IMR-90 (cell line): ENCODE measurements at regions not wholly inside any gene's neighbourhood (a gene's known extent, or its start where the extent isn't known, plus 50 kb on each side); places are given as distances from the start of the nearest gene placed in this dataset.

ENCODE experiments used
- ATAC-seq: fragments of 200-7000 bp; cut with Tn5 transposase; 2 replicates; pipeline ENCODE4 v1.9.1; 2020; ENCODE audit warnings: low read depth, mild to moderate bottlenecking, moderate library complexity
- BruUV-seq: library from RNA; stranded (reverse); fragments of 400-500 nt; replicated peaks from 2 replicates; lab custom pipeline; 2021; lab: Mats Ljungman, UMichigan
- CTCF ChIA-PET: fragments of 300-600 bp; formaldehyde crosslinking; extraction: SDS; loops from one replicate; lab custom pipeline; 2021; ENCODE audit warnings: antibody characterized with exemption; lab: Yijun Ruan, JAX
- POLR2A ChIA-PET: fragments of 300-600 bp; sonication (Branson Sonifier 250); formaldehyde crosslinking; loops from one replicate; lab custom pipeline; 2022; ENCODE audit warnings: antibody characterized with exemption; ENCODE audit not compliant: unreplicated experiment; lab: Charles Lee
- DNase-seq: peaks from one replicate; pipeline ENCODE4 v3.0.0; 2013
- H2AFZ ChIP-seq: replicated peaks from 2 replicates; pipeline ENCODE3; 2013; ENCODE audit warnings: low read length, mild to moderate bottlenecking; ENCODE audit not compliant: poor library complexity
- H2AK5ac ChIP-seq: 2 replicates; pipeline ENCODE4 v1.6.1; 2013; ENCODE audit warnings: low read depth, low read length, inconsistent platforms
- H2AK9ac ChIP-seq: replicated peaks from 2 replicates; pipeline ENCODE3; 2013; ENCODE audit warnings: mild to moderate bottlenecking, low read depth, low read length, moderate library complexity; ENCODE audit not compliant: poor library complexity
- H2BK120ac ChIP-seq: 2 replicates; pipeline ENCODE4 v1.6.1; 2013; ENCODE audit warnings: low read depth, low read length, inconsistent platforms
- H2BK15ac ChIP-seq: 3 replicates; pipeline ENCODE4 v1.6.1; 2013; ENCODE audit warnings: low read depth, low read length, inconsistent platforms
- H2BK20ac ChIP-seq: 2 replicates; pipeline ENCODE4 v1.6.1; 2013; ENCODE audit warnings: low read depth, mild to moderate bottlenecking, inconsistent platforms, low read length, moderate library complexity
- H2BK5ac ChIP-seq: 2 replicates; pipeline ENCODE4 v1.6.1; 2013; ENCODE audit warnings: mild to moderate bottlenecking, low read depth, low read length, inconsistent platforms; ENCODE audit not compliant: poor library complexity, severe bottlenecking
- H3K14ac ChIP-seq: replicated peaks from 2 replicates; pipeline ENCODE4 v1.6.1; 2013; ENCODE audit warnings: low read depth, low read length, inconsistent platforms
- H3K18ac ChIP-seq: 2 replicates; pipeline ENCODE4 v1.6.1; 2013; ENCODE audit warnings: low read depth, low read length, control low read depth
- H3K23ac ChIP-seq: 2 replicates; pipeline ENCODE4 v1.6.1; 2013; ENCODE audit warnings: low read depth, low read length, inconsistent platforms
- H3K27ac ChIP-seq: 2 replicates; pipeline ENCODE4 v1.5.1; 2013; ENCODE audit warnings: mild to moderate bottlenecking, control low read depth, low read length; ENCODE audit not compliant: insufficient read depth
- H3K27me3 ChIP-seq: 2 replicates; pipeline ENCODE4 v1.6.1; 2013; ENCODE audit warnings: low read length; ENCODE audit not compliant: control insufficient read depth, insufficient read depth
- H3K36me3 ChIP-seq: 2 replicates; pipeline ENCODE4 v1.6.1; 2013; ENCODE audit warnings: low read length, mixed read lengths; ENCODE audit not compliant: control insufficient read depth, insufficient read depth
- H3K4ac ChIP-seq: 2 replicates; pipeline ENCODE4 v1.6.1; 2013; ENCODE audit warnings: low read depth, low read length, inconsistent platforms
- H3K4me1 ChIP-seq: 2 replicates; pipeline ENCODE4 v1.6.1; 2013; ENCODE audit warnings: low read length, mixed read lengths; ENCODE audit not compliant: control insufficient read depth, insufficient read depth
- H3K4me2 ChIP-seq: 2 replicates; pipeline ENCODE4 v1.6.1; 2013; ENCODE audit warnings: low read depth, mild to moderate bottlenecking, control low read depth, low read length, moderate library complexity
- H3K4me3 ChIP-seq: 2 replicates; pipeline ENCODE4 v1.5.1; 2013; ENCODE audit warnings: low read depth, mild to moderate bottlenecking, control low read depth, low read length, moderate library complexity; ENCODE audit not compliant: insufficient read depth
- H3K56ac ChIP-seq: 2 replicates; pipeline ENCODE4 v1.6.1; 2013; ENCODE audit warnings: low read length, inconsistent platforms; ENCODE audit not compliant: insufficient read depth; ENCODE audit errors: extremely low read depth
- H3K79me1 ChIP-seq, 2 experiments: 2 replicates each; pipeline ENCODE4 v1.6.1; 2013; ENCODE audit warnings: low read length in 2 of 2, inconsistent platforms in 1 of 2, low read depth in 1 of 2
- H3K9ac ChIP-seq: 2 replicates; pipeline ENCODE4 v1.6.1; 2013; ENCODE audit warnings: low read depth, low read length, control low read depth
- H3K9me1 ChIP-seq: 2 replicates; pipeline ENCODE4 v1.6.1; 2013; ENCODE audit warnings: low read length, inconsistent platforms; ENCODE audit not compliant: insufficient read depth
- H3K9me3 ChIP-seq: 2 replicates; pipeline ENCODE4 v1.6.1; 2013; ENCODE audit warnings: low read length; ENCODE audit not compliant: control insufficient read depth, insufficient read depth
- H4K20me1 ChIP-seq: 2 replicates; pipeline ENCODE4 v1.6.1; 2013; ENCODE audit warnings: low read length, inconsistent platforms; ENCODE audit not compliant: insufficient read depth
- H4K5ac ChIP-seq: 2 replicates; pipeline ENCODE4 v1.6.1; 2013; ENCODE audit warnings: mild to moderate bottlenecking, low read depth, low read length, control low read depth
- H4K8ac ChIP-seq, 2 experiments: 2 replicates each; pipeline ENCODE4 v1.6.1; 2013; ENCODE audit warnings: low read depth in 2 of 2, low read length in 2 of 2, control low read depth in 1 of 2, inconsistent platforms in 1 of 2
- H4K91ac ChIP-seq: 2 replicates; pipeline ENCODE4 v1.6.1; 2013; ENCODE audit warnings: low read depth, low read length, inconsistent platforms; ENCODE audit not compliant: insufficient read depth
- CEBPB ChIP-seq: IDR thresholded peaks from 2 replicates; pipeline ENCODE4 v1.6.1; 2012; ENCODE audit warnings: low read depth, low read length, improper control_type of control experiment
- CHD1 ChIP-seq: IDR thresholded peaks from 2 replicates; pipeline ENCODE4 v1.6.1; 2012; ENCODE audit warnings: low read depth, low read length, improper control_type of control experiment
- FOS ChIP-seq: fragments of 150-350 bp; IDR thresholded peaks from 2 replicates; pipeline ENCODE4 v1.6.1; 2016; ENCODE audit warnings: low read depth, low read length
- MAFK ChIP-seq: IDR thresholded peaks from 2 replicates; pipeline ENCODE4 v1.6.1; 2012; ENCODE audit warnings: low read depth, low read length, improper control_type of control experiment
- MAZ ChIP-seq: IDR thresholded peaks from 2 replicates; pipeline ENCODE4 v1.6.1; 2012; ENCODE audit warnings: low read depth, mild to moderate bottlenecking, low read length, improper control_type of control experiment, moderate library complexity, borderline replicate concordance
- MXI1 ChIP-seq: IDR thresholded peaks from 2 replicates; pipeline ENCODE4 v1.6.1; 2012; ENCODE audit warnings: low read depth, mild to moderate bottlenecking, low read length, moderate library complexity, borderline replicate concordance
- NFE2L2 ChIP-seq: fragments of 150-350 bp; IDR thresholded peaks from 2 replicates; pipeline ENCODE4 v1.6.1; 2016; ENCODE audit warnings: low read depth, mild to moderate bottlenecking, low read length
- POLR2A ChIP-seq: IDR thresholded peaks from 2 replicates; pipeline ENCODE4 v1.6.1; 2012; ENCODE audit warnings: mild to moderate bottlenecking, low read depth, low read length
- RAD21 ChIP-seq: IDR thresholded peaks from 2 replicates; pipeline ENCODE4 v1.6.1; 2012; ENCODE audit warnings: low read length, improper control_type of control experiment
- RCOR1 ChIP-seq: IDR thresholded peaks from 2 replicates; pipeline ENCODE4 v1.6.1; 2012; ENCODE audit warnings: mild to moderate bottlenecking, low read length, improper control_type of control experiment; ENCODE audit not compliant: insufficient replicate concordance
- RFX5 ChIP-seq: IDR thresholded peaks from 2 replicates; pipeline ENCODE4 v1.8.0; 2012; ENCODE audit warnings: low read depth, mild to moderate bottlenecking, low read length, moderate library complexity
- SMC3 ChIP-seq: fragments of 150-350 bp; IDR thresholded peaks from 2 replicates; pipeline ENCODE4 v1.6.1; 2016; ENCODE audit warnings: low read depth, mild to moderate bottlenecking, antibody characterized with exemption, low read length, moderate library complexity
- WGBS, 2 experiments: methylation state at CpG; one replicate each; pipeline versions ENCODE4 v1.1.5 to v1.1.7; 2013; ENCODE audit warnings: missing lambda C conversion rate in 2 of 2; ENCODE audit not compliant: insufficient read length in 1 of 2; ENCODE audit errors: extremely low coverage in 2 of 2; 5-methylcytosine and 5-hydroxymethylcytosine counted together
- dilution Hi-C: fragments of 300-500 bp; cut with HindIII; formaldehyde crosslinking; loops from one replicate; pipeline ENCODE4 v1.14.3; 2018; ENCODE audit warnings: low sequenced_read_pairs; ENCODE audit not compliant: unreplicated experiment
- in situ Hi-C: fragments of 300-500 bp; cut with MboI; formaldehyde crosslinking; loops from 3 replicates; pipeline ENCODE4 v1.14.3; 2019; ENCODE audit warnings: low sequenced_read_pairs, inconsistent platforms, mixed read lengths
- intact Hi-C: fragments of 100-400 bp; cut with micrococcal nuclease; formaldehyde crosslinking; loops from 2 replicates; pipeline ENCODE4 v1.10.0; 2022
- TF ChIP-seq, protein P1 (sequence below): fragments of 150-350 bp; IDR thresholded peaks from 2 replicates; pipeline ENCODE4 v1.6.1; 2016; ENCODE audit warnings: low read depth, mild to moderate bottlenecking, low read length, moderate library complexity, borderline replicate concordance
- TF ChIP-seq, protein P2 (sequence below): conservative IDR thresholded peaks from 2 replicates; pipeline ENCODE4 v1.5.1; 2012; ENCODE audit warnings: mild to moderate bottlenecking, low read depth, low read length, improper control_type of control experiment
- TF ChIP-seq, protein P3 (sequence below): fragments of 150-350 bp; IDR thresholded peaks from 2 replicates; pipeline ENCODE4 v1.6.1; 2017; ENCODE audit warnings: mild to moderate bottlenecking, antibody characterized with exemption, low read length, low read depth

DNA sequence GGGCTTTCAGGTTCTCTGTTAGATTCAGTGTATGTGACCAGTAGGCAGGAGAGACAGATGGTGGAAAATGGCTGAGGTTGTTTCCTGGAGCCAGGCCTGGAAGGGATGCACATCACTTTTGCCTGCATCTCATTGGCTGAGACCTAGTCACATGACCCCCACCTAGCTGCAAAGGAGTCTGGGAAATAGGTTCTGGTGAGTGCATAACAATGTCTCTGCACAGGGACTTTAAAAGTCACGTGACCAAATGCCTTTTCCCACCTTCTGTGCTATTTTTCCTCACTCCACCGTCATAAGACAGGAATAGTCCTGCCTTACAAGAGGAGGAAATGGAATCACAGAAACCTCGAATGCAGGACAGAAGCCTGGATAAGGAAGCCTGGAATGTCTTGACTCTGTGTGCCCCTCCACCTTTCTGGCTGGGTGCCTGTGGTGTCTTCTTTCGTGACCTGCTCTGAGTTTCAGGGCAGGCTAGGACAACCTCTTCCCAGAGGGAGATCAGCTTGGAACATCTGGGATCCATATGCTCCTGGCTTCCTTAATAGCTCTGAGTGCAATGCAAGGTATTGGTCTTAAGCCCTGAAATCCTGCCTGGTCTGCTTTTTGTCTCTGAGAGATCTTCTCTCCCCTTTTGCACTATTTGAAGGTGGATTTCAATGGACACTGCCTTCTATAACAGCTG, 139.9 kb upstream of the ZNF438 start:
- H3K79me1 ChIP-seq: no peaks in the 10 kb centered on the region
- no peak overlapping the region for H4K91ac ChIP-seq
- intact Hi-C loops (no loop called here), in situ Hi-C loops (no loop called here), dilution Hi-C loops (no loop called here)
- peaks cover 10% of the 10 kb centered on the region for H3K9me3 ChIP-seq
- no peak overlapping the region for H2BK120ac ChIP-seq
- H4K8ac ChIP-seq: no peak overlapping the region
- H3K4me1 ChIP-seq: peaks cover 2% of the 10 kb centered on the region; the same call in 1 of the 2 replicates
- no peak overlapping the region for H3K4me2 ChIP-seq
- no peaks in the 10 kb centered on the region for H3K36me3 ChIP-seq
- no peaks in the 10 kb centered on the region for H3K9me1 ChIP-seq
- no peak overlapping the region for H2BK15ac ChIP-seq
- H3K27me3 ChIP-seq: no peaks in the 10 kb centered on the region
- no peak overlapping the region for H4K5ac ChIP-seq
- no peaks in the 10 kb centered on the region for H4K20me1 ChIP-seq
- H3K14ac ChIP-seq: no peak overlapping the region
- no peak for TF ChIP-seq MAFK
- no peak for TF ChIP-seq RFX5
- no peak for TF ChIP-seq FOS
- TF ChIP-seq MAZ: no peak
- no peak for TF ChIP-seq POLR2A
- TF ChIP-seq RAD21: no peak
- no peak for TF ChIP-seq CEBPB
- TF ChIP-seq, protein P1, sequence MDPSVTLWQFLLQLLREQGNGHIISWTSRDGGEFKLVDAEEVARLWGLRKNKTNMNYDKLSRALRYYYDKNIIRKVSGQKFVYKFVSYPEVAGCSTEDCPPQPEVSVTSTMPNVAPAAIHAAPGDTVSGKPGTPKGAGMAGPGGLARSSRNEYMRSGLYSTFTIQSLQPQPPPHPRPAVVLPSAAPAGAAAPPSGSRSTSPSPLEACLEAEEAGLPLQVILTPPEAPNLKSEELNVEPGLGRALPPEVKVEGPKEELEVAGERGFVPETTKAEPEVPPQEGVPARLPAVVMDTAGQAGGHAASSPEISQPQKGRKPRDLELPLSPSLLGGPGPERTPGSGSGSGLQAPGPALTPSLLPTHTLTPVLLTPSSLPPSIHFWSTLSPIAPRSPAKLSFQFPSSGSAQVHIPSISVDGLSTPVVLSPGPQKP: no peak
- no peak for TF ChIP-seq RCOR1
- TF ChIP-seq, protein P2, sequence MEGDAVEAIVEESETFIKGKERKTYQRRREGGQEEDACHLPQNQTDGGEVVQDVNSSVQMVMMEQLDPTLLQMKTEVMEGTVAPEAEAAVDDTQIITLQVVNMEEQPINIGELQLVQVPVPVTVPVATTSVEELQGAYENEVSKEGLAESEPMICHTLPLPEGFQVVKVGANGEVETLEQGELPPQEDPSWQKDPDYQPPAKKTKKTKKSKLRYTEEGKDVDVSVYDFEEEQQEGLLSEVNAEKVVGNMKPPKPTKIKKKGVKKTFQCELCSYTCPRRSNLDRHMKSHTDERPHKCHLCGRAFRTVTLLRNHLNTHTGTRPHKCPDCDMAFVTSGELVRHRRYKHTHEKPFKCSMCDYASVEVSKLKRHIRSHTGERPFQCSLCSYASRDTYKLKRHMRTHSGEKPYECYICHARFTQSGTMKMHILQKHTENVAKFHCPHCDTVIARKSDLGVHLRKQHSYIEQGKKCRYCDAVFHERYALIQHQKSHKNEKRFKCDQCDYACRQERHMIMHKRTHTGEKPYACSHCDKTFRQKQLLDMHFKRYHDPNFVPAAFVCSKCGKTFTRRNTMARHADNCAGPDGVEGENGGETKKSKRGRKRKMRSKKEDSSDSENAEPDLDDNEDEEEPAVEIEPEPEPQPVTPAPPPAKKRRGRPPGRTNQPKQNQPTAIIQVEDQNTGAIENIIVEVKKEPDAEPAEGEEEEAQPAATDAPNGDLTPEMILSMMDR: no peak
- no peak for TF ChIP-seq MXI1
- TF ChIP-seq SMC3: no peak
- TF ChIP-seq CHD1: no peak
- no peak for TF ChIP-seq NFE2L2
- TF ChIP-seq, protein P3, sequence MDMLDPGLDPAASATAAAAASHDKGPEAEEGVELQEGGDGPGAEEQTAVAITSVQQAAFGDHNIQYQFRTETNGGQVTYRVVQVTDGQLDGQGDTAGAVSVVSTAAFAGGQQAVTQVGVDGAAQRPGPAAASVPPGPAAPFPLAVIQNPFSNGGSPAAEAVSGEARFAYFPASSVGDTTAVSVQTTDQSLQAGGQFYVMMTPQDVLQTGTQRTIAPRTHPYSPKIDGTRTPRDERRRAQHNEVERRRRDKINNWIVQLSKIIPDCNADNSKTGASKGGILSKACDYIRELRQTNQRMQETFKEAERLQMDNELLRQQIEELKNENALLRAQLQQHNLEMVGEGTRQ: no peak
- no peak overlapping the region for H3K27ac ChIP-seq
- POLR2A ChIA-PET: no interaction called here
- H2AK5ac ChIP-seq: peak overlapping the region; percentile 21; the same call in 1 of the 2 replicates
- BruUV-seq: no TSS peak
- ATAC-seq (no peak), DNase-seq (peak; percentile 67)
- peak overlapping the region; percentile 2; the same call in 1 of the 2 replicates for H3K4ac ChIP-seq
- peak overlapping the region; percentile 3; the same call in 1 of the 2 replicates for H2BK20ac ChIP-seq
- CTCF ChIA-PET: no interaction called here
- H2AK9ac ChIP-seq: no peak overlapping the region
- H3K18ac ChIP-seq: no peak overlapping the region
- H3K4me3 ChIP-seq: no peak overlapping the region
- H2BK5ac ChIP-seq: no peak overlapping the region
- H3K9ac ChIP-seq: no peak overlapping the region
- H3K56ac ChIP-seq: no peak overlapping the region
- no peak overlapping the region for H3K23ac ChIP-seq
- H2AFZ ChIP-seq: no peak overlapping the region
- WGBS, 2 experiments: no CpG with 5 or more reads among the region's 4 CpGs
